Gastroesophageal sphincter (tissue), 4 donors: ENCODE measurements at regions not wholly inside any gene's neighbourhood (a gene's known extent, or its start where the extent isn't known, plus 50 kb on each side); places are given as distances from the start of the nearest gene placed in this dataset.

Source experiments
- ATAC-seq: fragments of 150-250 bp; one replicate; pipeline ENCODE4 v1.9.1; 2016; ENCODE audit warnings: mild to moderate bottlenecking, moderate library complexity
- H3K27ac ChIP-seq, 4 donors: fragments of 200-600 bp; sonication (generic) in 3 of 4; 1 replicate in 3 of 4; 2 replicates in 1 of 4; pipeline ENCODE4 v1.5.1; 2016 to 2019
- H3K27me3 ChIP-seq: fragments of 200-600 bp; sonication (generic); one replicate; pipeline ENCODE4 v1.5.1; 2019
- H3K36me3 ChIP-seq, 2 donors: fragments of 200-600 bp; sonication (generic); one replicate each; pipeline ENCODE4 v1.5.1; 2019; ENCODE audit warnings: control low read depth in 1 of 2
- H3K4me1 ChIP-seq, 3 donors: fragments of 200-600 bp; sonication (generic); 1 replicate in 2 of 3; 2 replicates in 1 of 3; pipeline ENCODE4 v1.5.1; 2016 to 2019; ENCODE audit warnings: control low read depth in 2 of 3
- H3K4me3 ChIP-seq, 2 donors: fragments of 200-600 bp; sonication (generic); one replicate each; pipeline ENCODE4 v1.5.1; 2019; ENCODE audit warnings: mild to moderate bottlenecking in 1 of 2, moderate library complexity in 1 of 2
- H3K9me3 ChIP-seq, 3 donors: fragments of 200-600 bp; sonication (generic); one replicate each; pipeline ENCODE4 v1.5.1; 2017 to 2019; ENCODE audit warnings: control low read depth in 2 of 3
- CTCF ChIP-seq, 4 experiments: fragments of 200-600 bp in 2 of 4; fragments of 450-650 bp in 2 of 4; sonication (generic) in 1 of 4; IDR thresholded peaks; one replicate each; pipeline ENCODE4 v1.5.1; 2017 to 2019; ENCODE audit warnings: antibody characterized with exemption in 4 of 4, mild to moderate bottlenecking in 2 of 4, moderate library complexity in 2 of 4
- EP300 ChIP-seq: sonication (generic); formaldehyde crosslinking; IDR thresholded peaks from one replicate; pipeline ENCODE4 v1.6.1; 2017; ENCODE audit warnings: antibody characterized with exemption, mild to moderate bottlenecking
- POLR2A ChIP-seq, 2 donors: fragments of 450-650 bp; IDR thresholded peaks; one replicate each; pipeline ENCODE4 v1.6.1; 2017; ENCODE audit warnings: antibody characterized with exemption in 2 of 2, mild to moderate bottlenecking in 2 of 2, moderate library complexity in 1 of 2
- POLR2AphosphoS5 ChIP-seq: sonication (generic); formaldehyde crosslinking; IDR thresholded peaks from one replicate; pipeline ENCODE4 v1.6.1; 2017; ENCODE audit warnings: antibody characterized with exemption
- WGBS, 2 donors: methylation state at CpG; one replicate each; pipeline ENCODE4 v1.1.5; 2018; ENCODE audit warnings: low coverage in 1 of 2; 5-methylcytosine and 5-hydroxymethylcytosine counted together

- Histone ChIP-seq H3K4me3 (no peak overlapping the region), H3K4me1 (no peaks in the 10 kb centered on the region), H3K9me3 (no peaks in the 10 kb centered on the region), H3K36me3 (no peaks in the 10 kb centered on the region), H3K27ac (no peak overlapping the region), H3K27me3 (no peaks in the 10 kb centered on the region)
- TF ChIP-seq POLR2AphosphoS5 (no peak), CTCF (IDR thresholded peaks at IDR 0.05) (no peak), POLR2A (IDR thresholded peaks at IDR 0.05) (no peak), EP300 (no peak)
- ATAC-seq, result no peak
These were observed 203.9 kb downstream of the MDFIC start for GRCh38 chr7:115125750-115126149.

GRCh38 chr7:115125312-115125711, 203.4 kb downstream of the MDFIC start:
- Histone ChIP-seq H3K4me1 (no peaks in the 10 kb centered on the region), H3K27ac (no peak overlapping the region), H3K27me3 (no peaks in the 10 kb centered on the region), H3K4me3 (no peak overlapping the region), H3K9me3 (no peaks in the 10 kb centered on the region), H3K36me3 (no peaks in the 10 kb centered on the region)
- TF ChIP-seq EP300, result no peak
- TF ChIP-seq CTCF (IDR thresholded peaks at IDR 0.05), result no peak
- no peak for TF ChIP-seq POLR2AphosphoS5
- no peak for TF ChIP-seq POLR2A (IDR thresholded peaks at IDR 0.05)
- no peak for ATAC-seq
- WGBS, 2 donors, result 98 to 100% methylated on average over 3 of the region's 3 CpGs

- no peak for ATAC-seq
- Histone ChIP-seq H3K4me1 (no peaks in the 10 kb centered on the region), H3K36me3 (no peaks in the 10 kb centered on the region), H3K27me3 (no peaks in the 10 kb centered on the region), H3K27ac (no peak overlapping the region), H3K4me3 (no peak overlapping the region), H3K9me3 (no peaks in the 10 kb centered on the region)
- TF ChIP-seq CTCF (IDR thresholded peaks at IDR 0.05) (no peak), EP300 (no peak), POLR2AphosphoS5 (no peak), POLR2A (IDR thresholded peaks at IDR 0.05) (no peak)
These were observed 202.6 kb downstream of the MDFIC start for GRCh38 chr7:115124409-115124939.

GRCh38 chr7:115123441-115123840, 201.5 kb downstream of the MDFIC start:
- Histone ChIP-seq H3K27me3 (no peaks in the 10 kb centered on the region), H3K36me3 (no peaks in the 10 kb centered on the region), H3K27ac (no peak overlapping the region), H3K4me3 (no peak overlapping the region), H3K9me3 (no peaks in the 10 kb centered on the region), H3K4me1 (no peaks in the 10 kb centered on the region)
- no peak for ATAC-seq
- no peak for TF ChIP-seq POLR2AphosphoS5
- no peak for TF ChIP-seq POLR2A (IDR thresholded peaks at IDR 0.05)
- no peak for TF ChIP-seq EP300
- no peak for TF ChIP-seq CTCF (IDR thresholded peaks at IDR 0.05)
- WGBS, 2 donors, result 97 to 100% methylated on average over 2 of the region's 2 CpGs

GRCh38 chr7:115122388-115122787, 200.5 kb downstream of the MDFIC start:
- H3K4me3 ChIP-seq, result no peak overlapping the region
- no peaks in the 10 kb centered on the region for H3K9me3 ChIP-seq
- no peak for TF ChIP-seq EP300
- TF ChIP-seq POLR2AphosphoS5, result no peak
- no peak for TF ChIP-seq CTCF (IDR thresholded peaks at IDR 0.05)
- no peak for TF ChIP-seq POLR2A (IDR thresholded peaks at IDR 0.05)
- 73 to 83% methylated on average over 1 of the region's 1 CpG for WGBS, 2 donors
- no peaks in the 10 kb centered on the region for H3K36me3 ChIP-seq
- no peak overlapping the region for H3K27ac ChIP-seq
- H3K27me3 ChIP-seq, result no peaks in the 10 kb centered on the region
- ATAC-seq, result no peak
- no peaks in the 10 kb centered on the region for H3K4me1 ChIP-seq
